HL-60 (cell line): ENCODE measurements at regions not wholly inside any gene's neighbourhood (a gene's known extent, or its start where the extent isn't known, plus 50 kb on each side); places are given as distances from the start of the nearest gene placed in this dataset.

Source experiments
- DNase-seq, 2 experiments: peaks; one replicate each; pipeline ENCODE4 v3.0.0-alpha.2; 2010 to 2020; ENCODE audit warnings: low read depth in 1 of 2, low spot score in 1 of 2
- H3K27ac ChIP-seq: fragments of 250-450 bp; sonication (Bioruptor Pico); replicated peaks from 2 replicates; pipeline ENCODE4 v1.5.1; 2020; ENCODE audit warnings: mild to moderate bottlenecking, moderate library complexity
- H3K27me3 ChIP-seq: fragments of 250-450 bp; sonication (Bioruptor Pico); 2 replicates; pipeline ENCODE4 v1.5.1; 2021; ENCODE audit warnings: mild to moderate bottlenecking, moderate library complexity; ENCODE audit not compliant: insufficient read depth, poor library complexity, severe bottlenecking
- H3K4me3 ChIP-seq: replicated peaks from 2 replicates; pipeline ENCODE4 v1.5.1; 2011; ENCODE audit warnings: mild to moderate bottlenecking, control low read depth, low read length; ENCODE audit not compliant: insufficient read depth
- GABPA ChIP-seq: IDR thresholded peaks from 2 replicates; pipeline ENCODE4 v1.6.1; 2012; ENCODE audit warnings: low read depth
- POLR2AphosphoS5 ChIP-seq: IDR thresholded peaks from 2 replicates; pipeline ENCODE4 v1.6.1; 2012; ENCODE audit warnings: low read depth
- SPI1 ChIP-seq: IDR thresholded peaks from 2 replicates; pipeline ENCODE4 v1.6.1; 2012; ENCODE audit warnings: low read depth, mild to moderate bottlenecking, borderline replicate concordance
- TF ChIP-seq, protein P1 (sequence below): IDR thresholded peaks from 2 replicates; pipeline ENCODE4 v1.6.1; 2012; ENCODE audit warnings: low read depth; ENCODE audit not compliant: insufficient replicate concordance
- TF ChIP-seq, protein P2 (sequence below): IDR thresholded peaks from one replicate; pipeline ENCODE4 v1.5.1; 2011; ENCODE audit warnings: low read length, control low read depth, inconsistent platforms; ENCODE audit not compliant: insufficient read depth

GRCh38 chr18:73942081-73942625, 205.5 kb downstream of the FBXO15 start:
- no peak for DNase-seq
- Histone ChIP-seq H3K4me3 (no peak overlapping the region), H3K27ac (no peak overlapping the region), H3K27me3 (peaks cover 7% of the 10 kb centered on the region)
- TF ChIP-seq, protein P1, sequence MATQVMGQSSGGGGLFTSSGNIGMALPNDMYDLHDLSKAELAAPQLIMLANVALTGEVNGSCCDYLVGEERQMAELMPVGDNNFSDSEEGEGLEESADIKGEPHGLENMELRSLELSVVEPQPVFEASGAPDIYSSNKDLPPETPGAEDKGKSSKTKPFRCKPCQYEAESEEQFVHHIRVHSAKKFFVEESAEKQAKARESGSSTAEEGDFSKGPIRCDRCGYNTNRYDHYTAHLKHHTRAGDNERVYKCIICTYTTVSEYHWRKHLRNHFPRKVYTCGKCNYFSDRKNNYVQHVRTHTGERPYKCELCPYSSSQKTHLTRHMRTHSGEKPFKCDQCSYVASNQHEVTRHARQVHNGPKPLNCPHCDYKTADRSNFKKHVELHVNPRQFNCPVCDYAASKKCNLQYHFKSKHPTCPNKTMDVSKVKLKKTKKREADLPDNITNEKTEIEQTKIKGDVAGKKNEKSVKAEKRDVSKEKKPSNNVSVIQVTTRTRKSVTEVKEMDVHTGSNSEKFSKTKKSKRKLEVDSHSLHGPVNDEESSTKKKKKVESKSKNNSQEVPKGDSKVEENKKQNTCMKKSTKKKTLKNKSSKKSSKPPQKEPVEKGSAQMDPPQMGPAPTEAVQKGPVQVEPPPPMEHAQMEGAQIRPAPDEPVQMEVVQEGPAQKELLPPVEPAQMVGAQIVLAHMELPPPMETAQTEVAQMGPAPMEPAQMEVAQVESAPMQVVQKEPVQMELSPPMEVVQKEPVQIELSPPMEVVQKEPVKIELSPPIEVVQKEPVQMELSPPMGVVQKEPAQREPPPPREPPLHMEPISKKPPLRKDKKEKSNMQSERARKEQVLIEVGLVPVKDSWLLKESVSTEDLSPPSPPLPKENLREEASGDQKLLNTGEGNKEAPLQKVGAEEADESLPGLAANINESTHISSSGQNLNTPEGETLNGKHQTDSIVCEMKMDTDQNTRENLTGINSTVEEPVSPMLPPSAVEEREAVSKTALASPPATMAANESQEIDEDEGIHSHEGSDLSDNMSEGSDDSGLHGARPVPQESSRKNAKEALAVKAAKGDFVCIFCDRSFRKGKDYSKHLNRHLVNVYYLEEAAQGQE, result no peak
- TF ChIP-seq GABPA (no peak), SPI1 (no peak), POLR2AphosphoS5 (no peak)
- TF ChIP-seq, protein P2, sequence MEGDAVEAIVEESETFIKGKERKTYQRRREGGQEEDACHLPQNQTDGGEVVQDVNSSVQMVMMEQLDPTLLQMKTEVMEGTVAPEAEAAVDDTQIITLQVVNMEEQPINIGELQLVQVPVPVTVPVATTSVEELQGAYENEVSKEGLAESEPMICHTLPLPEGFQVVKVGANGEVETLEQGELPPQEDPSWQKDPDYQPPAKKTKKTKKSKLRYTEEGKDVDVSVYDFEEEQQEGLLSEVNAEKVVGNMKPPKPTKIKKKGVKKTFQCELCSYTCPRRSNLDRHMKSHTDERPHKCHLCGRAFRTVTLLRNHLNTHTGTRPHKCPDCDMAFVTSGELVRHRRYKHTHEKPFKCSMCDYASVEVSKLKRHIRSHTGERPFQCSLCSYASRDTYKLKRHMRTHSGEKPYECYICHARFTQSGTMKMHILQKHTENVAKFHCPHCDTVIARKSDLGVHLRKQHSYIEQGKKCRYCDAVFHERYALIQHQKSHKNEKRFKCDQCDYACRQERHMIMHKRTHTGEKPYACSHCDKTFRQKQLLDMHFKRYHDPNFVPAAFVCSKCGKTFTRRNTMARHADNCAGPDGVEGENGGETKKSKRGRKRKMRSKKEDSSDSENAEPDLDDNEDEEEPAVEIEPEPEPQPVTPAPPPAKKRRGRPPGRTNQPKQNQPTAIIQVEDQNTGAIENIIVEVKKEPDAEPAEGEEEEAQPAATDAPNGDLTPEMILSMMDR, result no peak

- no peak for DNase-seq
- TF ChIP-seq GABPA (no peak), POLR2AphosphoS5 (no peak), SPI1 (no peak)
- TF ChIP-seq, protein P2, result no peak
- TF ChIP-seq, protein P1, result no peak
- Histone ChIP-seq H3K27me3 (peaks cover 7% of the 10 kb centered on the region), H3K4me3 (no peak overlapping the region), H3K27ac (no peak overlapping the region)
These were observed 206.9 kb downstream of the FBXO15 start for GRCh38 chr18:73940721-73941120.

GRCh38 chr18:73939391-73939790, 208.2 kb downstream of the FBXO15 start:
- no peak overlapping the region for H3K27ac ChIP-seq
- TF ChIP-seq POLR2AphosphoS5, result no peak
- TF ChIP-seq GABPA, result no peak
- TF ChIP-seq, protein P1, result no peak
- TF ChIP-seq, protein P2, result no peak
- TF ChIP-seq SPI1, result no peak
- no peak overlapping the region for H3K4me3 ChIP-seq
- DNase-seq, result no peak
- H3K27me3 ChIP-seq, result peaks cover 7% of the 10 kb centered on the region
